IPS DF 4.7 (cell line): ENCODE measurements at regions not wholly inside any gene's neighbourhood (a gene's known extent, or its start where the extent isn't known, plus 50 kb on each side); places are given as distances from the start of the nearest gene placed in this dataset.

Source experiments
- DNase-seq: peaks from one replicate; pipeline ENCODE4 v3.0.0-alpha.2; 2013; ENCODE audit warnings: low spot score; ENCODE audit errors: extremely low read depth

GRCh38 chr4:10758906-10759305 is 74.3 kb upstream of the CLNK start:
- DNase-seq, result no peak

DNA sequence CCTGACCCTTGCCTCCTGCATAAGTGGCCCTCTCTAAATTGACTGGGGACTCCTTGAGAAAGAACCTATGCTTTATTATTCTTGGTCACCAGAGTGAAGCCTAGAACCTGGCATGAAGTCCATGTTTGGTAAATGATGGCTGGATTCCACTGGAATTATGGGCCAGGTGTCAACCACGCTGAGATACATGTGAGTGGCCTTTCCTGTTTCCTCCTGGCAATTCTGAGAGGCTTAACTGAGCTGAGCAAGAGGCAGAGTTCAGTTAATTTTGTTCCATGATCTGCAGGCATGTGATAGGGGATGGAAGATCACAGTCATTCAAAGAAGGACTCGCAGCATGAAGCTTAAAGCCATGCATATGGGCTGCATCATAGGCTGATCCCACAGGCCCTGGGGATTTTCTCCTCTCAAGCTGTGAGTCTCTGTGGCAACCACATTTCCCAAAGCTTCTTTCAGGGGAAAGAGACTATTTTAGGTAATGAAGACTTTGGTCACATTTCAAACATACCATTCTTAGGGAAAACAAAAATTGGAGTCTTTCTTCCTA is 69.4 kb upstream of the CLNK start:
- DNase-seq, result no peak

DNA sequence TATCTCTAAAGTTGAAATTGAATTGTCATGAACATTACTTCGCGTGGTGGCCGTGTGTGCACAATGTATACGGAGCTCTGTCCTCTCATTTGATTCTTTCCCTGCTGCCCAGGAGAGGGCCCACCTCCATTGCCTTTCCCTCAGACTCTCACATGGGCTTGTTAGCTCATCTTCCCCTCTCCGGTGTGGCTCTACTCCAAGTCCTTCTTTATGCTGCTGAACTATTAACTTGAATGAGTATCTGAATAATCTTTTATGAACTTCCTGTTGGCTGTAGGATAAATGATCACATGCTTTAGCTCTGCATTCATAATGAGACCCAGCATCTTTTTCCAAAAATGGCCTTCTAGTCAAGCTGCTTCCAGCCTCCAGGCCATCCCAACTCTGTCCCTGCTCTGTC is 68.8 kb upstream of the CLNK start:
- no peak for DNase-seq

- no peak for DNase-seq
Observed at GRCh38 chr4:10750714-10751113, 66.1 kb upstream of the CLNK start.

DNA sequence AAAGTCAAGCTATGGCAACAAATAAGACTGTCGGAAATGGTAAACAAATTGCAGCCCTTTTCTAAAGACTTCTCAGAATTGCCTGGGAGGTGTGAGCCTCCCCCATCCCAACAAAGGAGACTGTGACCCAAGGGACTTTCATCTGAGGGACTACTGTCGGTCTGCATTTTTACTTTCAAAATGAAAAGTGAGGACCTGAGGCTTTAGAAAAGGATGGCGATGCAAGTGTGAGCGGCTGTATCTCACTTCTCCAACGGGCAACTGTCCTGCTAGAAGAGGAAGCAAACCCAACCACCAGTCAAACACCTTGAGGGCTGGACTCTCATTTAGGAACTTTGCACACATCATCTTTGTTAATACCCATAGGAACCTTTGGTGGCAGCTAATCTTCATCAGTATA is 62.6 kb upstream of the CLNK start:
- DNase-seq, result no peak

DNA sequence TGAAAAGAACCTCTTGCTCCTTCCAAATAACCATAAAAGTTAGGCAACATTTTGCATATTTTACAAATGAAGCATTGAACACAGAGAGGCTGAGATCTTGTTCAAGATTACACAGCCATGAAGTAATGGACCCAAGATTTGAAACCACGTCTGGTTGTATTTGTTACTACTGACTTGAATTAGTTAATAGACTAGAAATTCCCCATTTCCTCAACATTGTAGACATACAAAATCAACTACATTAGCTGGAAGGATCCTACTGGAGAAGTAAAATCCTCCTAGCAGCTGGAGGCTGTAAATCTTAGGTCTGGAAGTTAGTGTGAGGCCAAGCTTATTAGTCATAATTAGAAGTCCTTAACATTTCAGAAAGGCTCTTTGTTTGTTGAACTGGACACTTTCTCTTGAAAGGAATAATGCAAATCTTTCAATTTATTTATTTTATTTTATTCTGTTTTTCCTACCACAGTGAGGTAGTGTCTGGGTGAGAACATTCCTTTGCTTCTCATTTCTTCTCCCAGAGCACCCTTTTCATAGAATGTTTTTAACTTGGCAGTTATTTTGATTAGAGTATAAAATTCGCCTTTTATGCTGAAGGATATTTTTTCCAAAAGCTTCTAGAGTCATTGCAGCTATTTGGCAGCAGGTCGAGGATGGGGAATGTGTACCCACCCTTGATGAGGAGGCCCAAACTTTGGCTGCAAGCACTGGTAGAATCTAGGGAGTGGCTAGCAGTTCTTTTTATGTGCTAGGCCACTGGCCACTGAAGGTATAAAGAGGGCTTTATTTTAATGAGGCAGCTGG is 62.0 kb upstream of the CLNK start:
- no peak for DNase-seq

GRCh38 chr4:10743357-10743756 is 58.8 kb upstream of the CLNK start:
- DNase-seq, result no peak

GRCh38 chr4:10741961-10742699 is 57.6 kb upstream of the CLNK start:
- no peak for DNase-seq

DNA sequence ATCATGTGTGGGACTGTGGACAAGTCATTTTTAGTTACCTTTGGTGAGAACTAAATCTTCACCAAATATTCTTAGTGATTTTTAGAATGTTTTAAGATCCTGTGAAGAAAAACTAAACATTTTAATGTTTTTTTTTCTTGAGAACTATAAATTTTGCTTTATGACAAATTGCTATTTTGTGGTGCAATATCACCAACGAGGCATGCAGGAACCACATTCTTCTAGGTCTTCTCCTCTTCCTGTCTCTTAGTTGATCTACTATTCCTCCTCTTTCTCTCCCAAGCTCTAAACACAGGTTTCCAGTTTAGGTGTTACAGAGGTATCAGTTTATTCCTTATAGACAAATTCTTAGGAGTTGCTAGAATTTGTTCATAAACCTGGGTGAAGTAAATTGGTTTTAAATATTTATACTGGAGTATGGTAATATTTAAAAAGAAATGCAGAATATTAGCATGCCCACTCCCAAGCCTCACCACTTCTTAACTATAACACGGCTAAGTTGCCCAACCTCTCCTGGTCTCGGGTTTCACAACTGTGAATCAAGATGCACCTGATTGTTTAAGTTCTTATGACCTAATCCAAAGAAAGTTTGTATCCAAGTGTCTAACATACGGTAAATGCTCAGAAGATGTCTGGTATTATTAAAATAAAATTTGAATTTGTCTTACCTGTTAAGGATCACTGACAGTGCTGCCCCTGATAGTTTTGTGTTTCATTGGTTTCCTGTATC is 56.5 kb upstream of the CLNK start:
- DNase-seq, result no peak

- DNase-seq, result no peak
Observed at GRCh38 chr4:10740251-10740650, 55.7 kb upstream of the CLNK start.

- no peak for DNase-seq
Observed at GRCh38 chr4:10738826-10739489, 54.4 kb upstream of the CLNK start.

DNA sequence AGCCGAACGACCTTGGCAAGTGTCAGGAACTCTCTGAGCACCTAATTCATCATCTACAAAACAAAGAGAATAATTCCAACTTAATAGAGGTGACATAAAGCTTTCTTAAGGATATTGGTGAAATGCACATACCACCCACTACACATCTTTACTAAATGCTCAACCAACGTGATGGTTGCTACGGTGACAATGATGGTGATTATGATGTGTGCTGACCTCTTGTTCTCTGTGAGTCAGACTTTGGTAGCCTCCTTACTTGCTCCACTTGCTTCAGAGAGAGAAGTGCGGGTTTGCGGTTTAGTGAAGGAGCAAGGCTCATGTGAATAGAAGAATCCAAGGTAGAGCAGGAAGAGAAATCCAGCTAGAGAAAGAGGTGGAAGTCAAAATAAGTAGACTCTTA is 52.8 kb upstream of the CLNK start:
- DNase-seq, result no peak

DNA sequence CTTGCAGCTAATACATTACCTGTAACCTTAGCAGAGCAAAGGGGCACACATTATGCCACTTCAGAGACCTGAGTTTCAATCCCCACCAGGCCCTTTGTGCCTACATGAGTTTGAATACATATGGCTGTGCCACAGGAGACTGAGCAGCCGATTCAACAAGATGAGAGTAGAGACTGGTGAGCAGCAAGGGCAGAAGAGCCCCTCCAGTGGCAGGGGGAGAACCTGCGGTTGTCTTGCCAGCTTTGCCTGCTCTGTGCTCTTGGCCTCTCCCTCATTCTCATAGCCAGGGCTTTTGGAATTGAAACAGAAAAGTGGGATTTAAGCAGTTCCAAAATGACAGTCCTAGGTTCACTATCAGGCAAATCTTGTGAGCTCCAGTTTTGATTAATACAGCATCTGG is 52.3 kb upstream of the CLNK start:
- no peak for DNase-seq

GRCh38 chr4:10736266-10736665 is 51.7 kb upstream of the CLNK start:
- no peak for DNase-seq

GRCh38 chr4:10734697-10735096 is 50.1 kb upstream of the CLNK start:
- DNase-seq, result no peak
